C4-2B (cell line): ENCODE measurements at regions not wholly inside any gene's neighbourhood (a gene's known extent, or its start where the extent isn't known, plus 50 kb on each side); places are given as distances from the start of the nearest gene placed in this dataset.

Experiments used
- ZFX ChIP-seq: fragments of 450-650 bp; IDR thresholded peaks from 2 replicates; pipeline ENCODE4 v1.6.1; 2017
- TF ChIP-seq, protein P1 (sequence below): fragments of 450-650 bp; conservative IDR thresholded peaks from 2 replicates; pipeline ENCODE4 v1.5.1; 2017; ENCODE audit warnings: mild to moderate bottlenecking

DNA sequence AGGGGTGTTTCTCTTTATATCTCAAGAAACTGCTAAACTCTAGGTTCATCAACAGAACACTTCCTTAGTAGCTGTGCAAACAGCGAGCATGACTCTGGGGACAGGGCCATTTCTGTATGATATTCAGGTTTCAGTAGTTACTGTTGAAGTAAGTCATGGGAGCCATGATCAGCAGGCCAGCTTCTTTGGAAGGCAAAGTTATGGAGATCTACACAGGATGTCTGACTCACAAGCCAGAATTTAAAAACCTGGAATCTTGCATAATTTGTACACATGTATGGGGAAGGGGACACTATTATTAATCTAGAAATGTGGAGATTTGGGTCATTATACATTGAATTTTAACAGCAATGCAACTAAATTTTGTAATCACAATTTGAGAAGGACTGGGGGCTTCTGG lies 187.8 kb upstream of the NR3C2 start:
- TF ChIP-seq, protein P1, sequence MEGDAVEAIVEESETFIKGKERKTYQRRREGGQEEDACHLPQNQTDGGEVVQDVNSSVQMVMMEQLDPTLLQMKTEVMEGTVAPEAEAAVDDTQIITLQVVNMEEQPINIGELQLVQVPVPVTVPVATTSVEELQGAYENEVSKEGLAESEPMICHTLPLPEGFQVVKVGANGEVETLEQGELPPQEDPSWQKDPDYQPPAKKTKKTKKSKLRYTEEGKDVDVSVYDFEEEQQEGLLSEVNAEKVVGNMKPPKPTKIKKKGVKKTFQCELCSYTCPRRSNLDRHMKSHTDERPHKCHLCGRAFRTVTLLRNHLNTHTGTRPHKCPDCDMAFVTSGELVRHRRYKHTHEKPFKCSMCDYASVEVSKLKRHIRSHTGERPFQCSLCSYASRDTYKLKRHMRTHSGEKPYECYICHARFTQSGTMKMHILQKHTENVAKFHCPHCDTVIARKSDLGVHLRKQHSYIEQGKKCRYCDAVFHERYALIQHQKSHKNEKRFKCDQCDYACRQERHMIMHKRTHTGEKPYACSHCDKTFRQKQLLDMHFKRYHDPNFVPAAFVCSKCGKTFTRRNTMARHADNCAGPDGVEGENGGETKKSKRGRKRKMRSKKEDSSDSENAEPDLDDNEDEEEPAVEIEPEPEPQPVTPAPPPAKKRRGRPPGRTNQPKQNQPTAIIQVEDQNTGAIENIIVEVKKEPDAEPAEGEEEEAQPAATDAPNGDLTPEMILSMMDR = no peak
- no peak for TF ChIP-seq ZFX
